Colon (tissue), 2 donors: ENCODE measurements at regions not wholly inside any gene's neighbourhood (a gene's known extent, or its start where the extent isn't known, plus 50 kb on each side); places are given as distances from the start of the nearest gene placed in this dataset.

ENCODE experiments used
- FAIRE-seq: peaks from 2 replicates; lab custom pipeline; 2012; peaks lifted over from hg19 to GRCh38; lab: Jason Lieb, UNC
- donor health status: control.
- donor health status: control.

DNA sequence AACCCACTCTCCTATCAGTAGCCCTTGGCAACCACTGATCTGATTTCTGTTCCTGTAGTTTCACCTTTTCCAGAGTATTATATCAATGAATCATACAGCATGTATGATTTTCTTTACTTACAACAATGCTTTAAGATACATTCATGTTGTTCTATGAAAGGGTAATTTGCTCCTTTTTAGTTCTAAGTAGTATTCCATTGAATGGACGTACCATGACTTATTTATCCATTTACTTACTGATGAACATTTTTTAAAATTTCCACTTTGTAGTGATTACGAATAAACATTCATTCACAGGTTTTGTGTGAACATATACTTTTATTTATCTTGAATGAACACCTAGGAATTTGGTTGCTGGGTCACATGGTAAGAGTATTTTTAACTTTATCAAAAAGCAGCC lies 620.8 kb downstream of the HTR1A start:
- no peak for FAIRE-seq

DNA sequence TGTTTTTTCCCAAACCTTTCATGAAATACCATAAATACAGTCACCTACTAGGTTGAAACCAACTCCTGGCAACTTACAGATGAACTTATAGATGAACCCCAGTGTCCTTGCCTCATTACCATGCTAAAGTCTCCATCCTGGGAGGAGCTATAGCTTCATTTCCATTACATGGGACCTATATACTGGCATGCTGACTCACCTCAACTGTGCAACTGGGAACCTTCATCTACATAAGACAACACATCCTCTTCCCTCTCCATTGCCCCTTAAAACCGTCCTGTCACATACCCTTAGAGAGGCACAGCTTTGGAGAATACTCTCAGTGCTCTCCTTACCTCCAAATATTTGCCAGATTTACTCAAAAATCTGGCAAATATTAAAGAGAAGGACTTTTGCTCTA lies 638.3 kb downstream of the HTR1A start:
- no peak for FAIRE-seq

DNA sequence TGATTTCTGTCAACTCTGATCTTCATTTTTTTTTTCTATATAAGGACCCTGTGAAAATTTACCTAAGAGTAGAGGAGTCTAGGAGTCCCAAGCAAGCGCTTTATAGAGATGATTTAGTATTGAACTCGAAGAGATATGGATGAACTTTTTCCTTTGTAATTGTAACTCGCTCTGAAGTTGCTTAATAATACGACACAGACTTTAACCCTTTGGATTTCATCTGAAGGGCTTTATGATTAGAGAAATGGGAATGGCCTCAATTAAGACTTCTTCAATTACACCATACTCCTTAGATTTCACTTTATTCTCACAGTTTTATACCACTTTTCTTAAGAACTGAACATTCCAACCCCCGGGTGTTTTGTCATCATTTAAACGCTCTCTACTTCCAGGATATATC lies 647.7 kb downstream of the HTR1A start:
- no peak for FAIRE-seq

DNA sequence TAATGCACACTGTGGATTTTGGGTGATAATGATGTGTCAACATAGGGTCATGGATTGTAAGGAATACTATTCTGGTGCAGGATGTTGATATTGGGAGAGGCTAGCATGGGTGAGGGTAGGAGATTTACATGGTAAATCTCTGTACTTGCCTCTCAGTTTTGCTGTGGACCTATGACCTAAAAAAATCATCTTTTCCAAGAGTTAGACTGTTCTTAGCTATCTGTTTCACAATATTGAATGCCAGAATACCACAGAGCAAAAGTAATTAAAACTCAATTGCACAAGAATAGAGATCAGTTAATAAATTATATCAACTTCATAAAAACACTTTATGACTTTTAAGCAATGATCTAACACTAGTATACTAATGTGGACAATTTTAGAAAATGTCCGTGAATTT lies 651.6 kb downstream of the HTR1A start:
- no peak for FAIRE-seq

DNA sequence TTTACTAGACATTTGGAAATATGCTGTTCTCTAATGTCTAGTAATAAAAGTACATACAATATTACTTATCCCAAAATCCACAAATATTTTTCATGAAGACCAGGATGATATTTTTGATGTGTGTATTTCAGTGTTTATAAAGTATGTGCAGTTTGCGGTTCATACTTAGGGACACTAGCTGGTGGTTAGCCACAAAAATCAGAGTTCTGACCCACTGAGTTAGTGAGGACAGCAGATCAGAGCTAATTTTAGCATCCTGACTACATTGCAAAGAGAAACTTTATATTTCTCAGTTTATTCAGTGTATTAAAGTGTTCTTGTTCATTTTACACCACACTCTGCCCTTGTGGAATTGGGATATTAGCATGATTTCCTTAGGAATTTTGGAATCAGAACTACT lies 655.3 kb downstream of the HTR1A start:
- no peak for FAIRE-seq

DNA sequence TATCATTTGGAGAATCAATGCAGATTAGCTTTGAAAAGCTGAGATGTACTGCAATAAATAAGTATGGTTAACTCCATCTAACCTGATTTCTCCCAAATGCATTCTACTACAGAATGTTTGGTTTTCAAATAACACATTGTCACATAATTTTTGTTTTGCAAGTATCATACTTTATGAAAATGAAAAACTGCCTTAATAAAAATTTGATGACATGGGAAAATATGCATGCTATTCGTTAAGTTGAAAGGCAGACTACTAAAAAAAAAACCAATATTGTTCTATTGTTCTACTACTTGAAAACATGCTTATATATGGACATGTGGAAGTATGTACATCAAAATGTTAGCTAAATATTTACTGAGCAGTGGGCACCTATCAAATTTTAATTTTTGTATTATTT lies 668.9 kb downstream of the HTR1A start:
- FAIRE-seq = no peak

DNA sequence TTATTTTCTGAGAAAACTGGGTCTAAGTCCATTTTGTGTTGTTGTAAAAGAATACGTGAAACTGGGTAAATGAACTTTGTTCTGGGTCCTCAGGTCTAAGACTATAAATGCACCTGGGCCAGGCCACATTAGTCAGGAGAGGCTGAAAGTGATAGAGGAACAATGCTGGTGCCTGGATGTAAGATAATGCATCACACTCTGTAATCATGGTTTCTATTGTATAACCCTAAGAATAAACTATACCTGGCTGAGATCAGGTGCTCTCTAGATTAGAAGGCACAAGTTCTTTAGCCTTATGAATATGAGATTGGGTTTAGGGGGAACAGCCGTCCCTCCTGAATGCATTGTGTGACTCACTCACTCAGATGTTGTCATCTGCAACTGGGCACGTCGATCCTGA lies 675.5 kb downstream of the HTR1A start:
- no peak for FAIRE-seq

DNA sequence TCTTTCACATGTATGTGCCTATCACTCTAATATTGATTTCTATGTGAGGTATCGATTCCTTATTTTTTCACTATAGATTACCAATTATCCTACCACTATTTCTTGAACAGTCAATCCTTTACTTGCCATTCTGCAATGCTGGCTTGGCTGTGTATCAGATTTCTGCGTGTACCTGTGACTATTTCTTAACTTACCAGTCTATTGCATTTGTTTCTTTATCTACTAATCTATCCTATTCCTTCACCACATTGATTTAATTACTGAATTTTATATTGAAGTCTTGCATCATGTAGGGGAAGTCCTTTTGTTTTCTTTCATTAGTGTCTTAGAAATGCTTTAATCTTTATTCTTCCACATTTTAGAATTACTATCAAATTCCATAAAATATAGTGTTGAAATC lies 684.8 kb downstream of the LRRC70 start:
- FAIRE-seq = no peak

DNA sequence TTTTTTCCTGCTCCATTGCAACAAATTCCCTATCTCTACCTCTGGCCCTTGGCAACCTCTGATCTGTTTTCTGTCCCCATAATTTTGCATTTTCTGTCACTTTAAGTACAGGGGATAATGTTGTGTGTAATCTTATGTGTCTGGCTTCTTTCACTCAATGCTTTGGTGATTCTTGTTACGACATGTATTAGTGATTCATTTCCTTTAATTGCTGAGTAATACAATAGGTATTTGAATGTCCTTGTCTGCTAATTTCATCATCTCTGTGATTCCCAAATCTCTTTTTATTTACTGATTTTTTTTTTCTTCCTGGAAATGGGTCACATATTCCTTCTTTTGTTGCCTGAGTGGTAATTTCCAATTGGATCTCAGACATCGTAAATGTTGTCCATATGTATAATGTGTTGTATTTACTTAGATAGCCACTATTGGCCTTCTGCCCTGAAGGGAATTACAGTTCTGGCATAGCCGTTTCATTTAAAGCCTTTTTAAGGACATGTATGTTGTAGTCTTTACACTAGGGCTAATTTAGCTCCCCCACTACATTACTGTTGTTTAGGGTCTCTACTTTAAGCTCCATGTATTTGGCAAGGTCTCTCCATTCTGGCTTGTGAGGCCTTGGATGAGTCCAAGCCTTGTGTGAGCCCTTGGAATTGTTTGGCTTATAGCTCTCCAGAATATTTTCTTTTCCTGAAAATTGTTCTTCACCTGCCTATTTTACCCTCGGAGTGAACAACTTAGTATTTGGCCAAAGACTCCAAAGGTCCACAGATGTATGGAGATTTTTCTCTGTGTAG lies 683.8 kb downstream of the LRRC70 start:
- no peak for FAIRE-seq

DNA sequence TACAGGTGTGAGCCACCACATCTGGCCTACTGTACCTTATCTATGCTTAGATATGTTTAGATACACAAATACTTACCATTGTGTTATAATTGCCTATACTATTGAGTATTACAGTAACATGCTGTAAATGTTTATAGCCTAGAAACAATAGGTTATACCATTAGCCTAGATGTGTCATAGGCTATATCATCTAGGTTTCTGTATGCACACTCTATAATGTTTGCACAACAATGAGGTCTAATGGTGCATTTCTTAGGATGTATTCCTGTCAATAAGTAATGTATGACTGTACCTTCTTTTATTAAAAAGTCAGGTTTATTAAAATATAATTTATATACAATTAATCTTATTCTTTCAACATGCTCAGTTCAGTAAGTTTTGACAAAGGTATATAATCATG lies 683.1 kb downstream of the LRRC70 start:
- no peak for FAIRE-seq

DNA sequence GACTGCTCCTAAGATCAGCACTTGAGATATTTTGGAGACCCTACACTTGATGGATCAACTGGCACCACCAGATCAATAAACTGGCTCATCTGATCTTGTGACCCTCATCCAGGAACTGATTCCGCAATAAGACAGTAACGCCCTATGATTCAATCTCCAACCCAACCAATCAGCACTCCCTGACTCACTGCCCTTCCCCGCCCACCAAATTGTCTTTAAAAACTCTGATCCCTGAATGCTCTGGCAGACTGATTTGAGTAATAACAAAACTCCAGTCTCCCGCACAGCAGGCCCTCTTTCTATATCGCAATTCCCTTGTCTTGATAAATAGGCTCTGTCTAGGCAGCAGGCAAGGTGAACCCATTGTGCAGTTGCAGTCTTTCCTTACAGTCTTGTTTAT lies 677.0 kb downstream of the LRRC70 start:
- no peak for FAIRE-seq

DNA sequence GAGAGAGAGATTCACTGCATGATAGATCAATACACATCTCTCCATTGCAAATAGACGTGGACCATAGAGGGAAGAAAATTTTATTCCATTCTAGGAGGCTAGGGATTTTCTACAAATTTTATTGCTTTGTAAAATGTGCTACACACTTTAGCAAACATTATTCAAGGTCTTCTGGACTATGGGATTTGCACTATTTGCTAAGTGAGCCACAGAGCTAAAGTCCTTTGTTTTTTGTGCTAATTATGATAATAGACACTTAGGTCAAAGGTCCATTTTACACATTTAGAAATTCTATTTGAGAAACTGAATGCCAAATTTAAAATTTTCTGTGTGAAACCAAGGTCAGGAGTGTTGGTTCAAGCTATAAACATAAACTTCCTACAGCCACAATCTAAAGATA lies 672.3 kb downstream of the LRRC70 start:
- FAIRE-seq = no peak

DNA sequence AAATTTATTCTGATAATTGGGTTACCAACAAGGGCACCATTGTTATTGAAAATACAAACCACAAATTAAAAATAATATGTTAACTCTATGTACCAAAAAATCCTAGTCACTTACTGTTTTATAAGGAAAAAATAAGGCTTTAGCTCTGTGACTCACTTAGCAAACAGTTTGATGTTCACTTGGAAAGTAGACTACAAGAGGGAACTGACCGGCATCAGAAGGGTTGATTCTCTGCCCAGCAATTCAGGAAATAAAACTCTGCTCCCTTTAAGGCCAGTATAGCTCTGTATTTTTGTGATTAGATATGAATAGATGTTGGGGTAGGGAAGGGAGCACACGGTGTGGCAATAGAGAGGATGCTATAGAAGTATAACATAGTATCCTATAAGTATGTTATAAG lies 671.3 kb downstream of the LRRC70 start:
- no peak for FAIRE-seq

DNA sequence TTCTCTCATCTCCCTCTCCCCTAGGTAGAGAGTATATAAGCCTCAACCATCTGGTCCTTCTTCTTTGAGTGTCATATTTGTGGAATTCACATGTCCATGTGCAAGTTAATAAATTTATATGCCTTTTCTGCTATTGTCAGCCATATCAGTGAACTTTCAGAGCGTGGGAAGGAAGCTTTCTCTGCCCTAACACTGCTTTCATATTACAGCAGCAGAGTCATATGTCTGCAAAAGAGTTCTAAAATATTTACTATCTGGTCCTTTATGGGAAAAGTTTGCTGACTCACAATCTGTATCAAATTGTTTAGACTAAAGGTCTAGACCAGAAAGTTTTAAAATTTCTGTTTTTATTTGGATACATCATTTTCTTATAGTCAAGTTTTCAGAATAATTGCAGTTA lies 669.0 kb downstream of the LRRC70 start:
- no peak for FAIRE-seq

DNA sequence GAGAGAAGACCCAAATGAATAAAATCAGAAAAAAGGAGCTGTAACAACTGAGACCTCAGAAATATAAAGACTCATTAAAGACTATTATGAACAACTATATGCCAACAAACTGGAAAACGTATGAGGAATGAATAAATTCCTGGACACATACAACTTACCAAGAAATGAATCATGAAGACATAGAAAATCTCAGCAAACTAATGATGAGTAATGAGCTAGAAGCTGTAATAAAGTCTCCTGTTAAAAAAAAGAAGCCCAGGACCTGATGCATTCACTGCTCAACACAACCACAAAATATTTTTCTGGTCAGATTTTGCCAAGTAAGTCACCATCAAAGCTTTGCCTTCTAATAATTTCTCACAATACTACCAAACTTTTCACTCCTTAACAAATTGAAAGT lies 666.7 kb downstream of the LRRC70 start:
- no peak for FAIRE-seq

DNA sequence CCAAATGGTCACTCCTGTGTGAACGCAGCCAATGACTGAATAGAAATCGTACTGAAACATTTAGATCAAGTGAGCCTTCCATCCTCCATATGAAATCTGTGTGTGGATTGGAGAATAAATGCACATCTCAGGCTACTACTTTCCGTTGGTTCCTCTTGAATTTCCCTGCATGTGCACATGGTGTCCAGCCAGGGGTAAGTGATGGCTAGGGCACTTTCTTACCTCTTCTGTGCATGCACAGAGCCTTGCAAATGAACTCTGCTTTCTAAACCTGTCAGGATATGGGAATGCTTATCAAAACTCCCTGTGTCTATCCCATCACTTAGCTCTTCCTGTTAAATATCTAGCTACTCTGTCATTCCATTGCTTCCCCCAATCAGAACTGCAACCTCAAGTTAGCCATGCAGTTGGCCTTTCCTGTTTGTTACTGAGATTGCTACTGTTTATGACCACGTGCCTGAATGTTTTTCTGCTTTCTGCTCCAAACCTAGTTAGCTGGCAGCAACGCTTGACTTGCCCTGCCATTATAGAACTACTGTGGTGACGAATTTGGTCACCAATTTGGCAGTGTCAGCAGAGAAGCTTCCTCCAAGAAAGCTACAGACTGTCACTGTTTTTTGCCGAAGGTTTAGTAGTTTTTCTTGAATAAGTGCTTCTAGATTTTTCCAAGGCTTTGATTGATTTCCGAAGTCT lies 661.6 kb downstream of the LRRC70 start:
- no peak for FAIRE-seq

DNA sequence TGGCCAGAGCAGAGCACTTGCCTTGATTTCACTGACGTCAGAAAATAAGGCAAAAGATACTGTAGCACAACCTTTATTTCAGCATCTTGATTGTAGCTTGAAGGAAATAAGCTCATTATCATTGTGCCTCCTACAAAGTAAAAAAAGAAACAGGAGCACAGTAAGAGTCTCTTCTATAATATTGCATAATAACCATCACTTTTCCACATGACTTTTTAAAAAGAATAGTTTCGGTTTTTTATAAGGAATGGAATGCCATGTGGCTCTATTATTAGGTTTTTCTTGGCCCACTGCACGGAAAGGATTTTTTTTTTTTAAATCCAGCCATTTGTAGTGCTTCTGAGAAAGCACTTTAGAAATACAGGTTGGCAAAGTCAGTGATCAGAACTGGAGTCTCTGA lies 655.3 kb downstream of the LRRC70 start:
- no peak for FAIRE-seq

DNA sequence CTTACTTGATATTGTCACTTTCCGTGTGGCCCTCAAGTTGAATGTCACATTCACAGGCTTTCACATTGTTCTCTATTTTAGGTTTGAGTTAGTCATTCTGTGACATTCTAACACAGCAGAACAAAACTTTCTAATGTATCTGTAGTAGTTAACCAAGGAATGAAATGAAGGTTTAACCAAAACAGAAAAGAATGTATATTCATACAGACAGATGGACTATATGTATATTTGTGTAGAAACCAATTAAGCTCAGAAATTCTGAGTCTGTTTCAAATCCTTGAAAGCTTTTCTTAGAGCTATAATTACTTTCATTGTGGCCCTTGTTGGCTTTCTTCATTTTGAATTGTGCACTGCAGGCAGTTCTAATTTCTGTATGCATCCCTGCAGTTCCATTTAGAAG lies 654.7 kb downstream of the LRRC70 start:
- FAIRE-seq = no peak

DNA sequence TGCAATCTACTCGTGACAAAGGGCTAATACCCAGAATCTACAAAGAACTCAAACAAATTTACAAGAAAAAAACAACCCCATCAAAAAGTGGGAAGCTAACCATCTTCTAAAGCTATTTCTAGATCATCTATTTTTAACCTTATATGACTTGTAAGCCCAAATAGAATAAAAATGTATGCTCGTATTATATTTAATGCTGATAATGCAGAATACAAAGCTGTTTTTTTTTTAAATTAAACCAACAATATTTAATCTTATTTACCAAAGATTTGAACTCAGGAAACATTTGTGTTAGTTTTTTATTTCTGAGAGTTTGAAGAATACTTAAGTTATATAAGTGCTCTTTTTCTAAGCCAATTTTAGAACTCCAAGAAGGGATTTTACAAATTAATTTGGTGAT lies 652.1 kb downstream of the LRRC70 start:
- no peak for FAIRE-seq

DNA sequence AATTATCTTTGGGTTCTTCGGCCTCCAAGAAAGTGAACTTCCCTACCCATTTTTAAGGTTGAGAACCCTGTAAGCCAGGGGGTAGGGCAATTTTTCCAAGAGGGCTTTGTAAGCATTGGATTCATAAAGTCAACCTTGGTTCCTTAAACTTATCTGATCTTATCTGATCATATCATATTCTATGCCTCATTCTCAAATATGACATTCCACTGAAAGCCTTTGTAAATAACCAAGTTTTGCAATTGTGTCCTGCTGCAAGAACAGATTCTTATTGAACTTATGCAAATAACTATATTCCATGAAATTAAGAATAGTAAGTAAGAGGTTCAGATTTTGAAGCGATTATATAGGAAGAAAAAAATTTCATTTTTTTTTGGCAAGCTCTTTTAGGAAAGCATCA lies 649.5 kb downstream of the LRRC70 start:
- no peak for FAIRE-seq

DNA sequence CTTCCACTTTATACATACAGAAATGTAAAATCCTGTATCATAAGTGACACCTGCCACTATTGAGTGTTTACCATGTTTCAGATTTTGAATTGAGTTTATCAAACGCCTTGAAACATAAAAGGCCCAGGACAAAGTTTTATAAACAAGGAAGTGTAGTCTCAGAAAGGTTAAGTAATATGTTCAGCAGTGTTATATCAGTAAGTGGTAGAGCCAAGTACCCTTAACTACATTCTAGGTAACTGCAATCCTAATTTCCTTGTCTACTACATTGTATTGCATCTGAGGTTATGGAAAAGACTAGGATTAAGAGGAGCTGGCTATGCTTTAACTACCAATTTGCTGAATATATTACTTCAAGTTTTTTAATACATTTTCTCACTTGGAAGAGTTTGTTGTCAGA lies 641.6 kb downstream of the LRRC70 start:
- no peak for FAIRE-seq

DNA sequence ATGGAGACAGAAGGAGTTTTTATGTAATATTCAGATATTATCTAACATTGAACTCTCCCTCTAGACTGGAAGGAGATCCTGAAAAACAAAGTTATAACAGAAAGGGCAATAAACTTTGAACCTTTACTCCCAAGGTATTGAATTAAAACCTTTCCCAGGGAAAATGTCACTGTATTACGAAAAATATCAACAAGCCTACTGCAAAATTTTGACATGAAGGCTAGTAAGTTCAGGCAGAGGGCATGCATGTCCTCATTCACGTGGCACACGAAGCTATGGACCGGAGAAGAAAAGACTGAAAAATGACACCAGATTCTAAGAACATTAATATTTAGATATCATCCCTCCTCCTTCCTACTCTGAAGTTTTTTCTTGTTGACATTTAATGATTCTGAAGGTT lies 638.8 kb downstream of the LRRC70 start:
- no peak for FAIRE-seq

DNA sequence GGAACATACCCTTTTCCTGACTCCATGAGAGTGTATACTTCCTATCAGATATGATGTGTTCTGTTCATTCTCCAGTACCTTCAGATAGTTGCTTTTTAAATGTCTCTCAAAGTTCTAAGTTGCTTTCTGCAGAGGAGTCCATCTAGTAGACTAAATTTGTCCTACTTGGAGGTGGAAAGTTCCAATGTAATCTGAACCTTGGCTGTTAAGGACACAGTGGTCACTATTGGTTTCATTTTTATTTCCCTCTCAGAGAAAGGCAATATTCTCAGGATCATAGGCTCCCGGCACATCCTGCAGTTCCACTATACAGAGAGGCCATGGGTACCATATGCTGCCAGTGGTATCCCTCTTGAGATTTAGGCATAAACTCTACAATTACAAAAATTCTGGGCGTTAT lies 634.6 kb downstream of the LRRC70 start:
- FAIRE-seq = no peak
